NCI-H2107 treated with DMSO at 0.1 percent for 48 hours (cell line): ENCODE measurements at regions not wholly inside any gene's neighbourhood (a gene's known extent, or its start where the extent isn't known, plus 50 kb on each side); places are given as distances from the start of the nearest gene placed in this dataset.

Experiments
- DNase-seq: peaks from one replicate; lab custom pipeline; 2025; ENCODE audit not compliant: unreplicated experiment; lab: John Stamatoyannopoulos, UW

- no peak for DNase-seq
Measured at GRCh38 chr9:21746550-21746949, 55.9 kb upstream of the MTAP start.

GRCh38 chr9:21747175-21747574, 55.3 kb upstream of the MTAP start:
- peak; percentile 19 for DNase-seq

- no peak for DNase-seq
Measured at GRCh38 chr9:21750021-21750735, 52.3 kb upstream of the MTAP start.

- no peak for DNase-seq
Measured at GRCh38 chr9:21751998-21752397, 50.4 kb upstream of the MTAP start.
